ENCODE measurements at regions not wholly inside any gene's neighbourhood (a gene's known extent, or its start where the extent isn't known, plus 50 kb on each side); places are given as distances from the start of the nearest gene placed in this dataset.
"Not testable (repeated sequence)": the region's sequence is repeated elsewhere in the genome, so short reads cannot be mapped to it uniquely, and the experiment has no call there.

GRCh38 chr16:87207965-87208364 is 109.2 kb downstream of the C16orf95 start:
- Histone ChIP-seq H3K9me3 (ENCODE audit: insufficient read depth, low read length, severe bottlenecking) (no peaks in the 10 kb centered on the region), H3K27me3 (ENCODE audit: insufficient read depth, low read length, poor library complexity) (no peaks in the 10 kb centered on the region), H3K36me3 (ENCODE audit: insufficient read depth, low read length) (no peaks in the 10 kb centered on the region), H2AFZ (ENCODE audit: low read depth, low read length) (no peak overlapping the region), H3K79me2 (ENCODE audit: insufficient read depth, low read length) (no peaks in the 10 kb centered on the region), H3K27ac (ENCODE audit: low read length) (no peak overlapping the region), H3K4me1 (ENCODE audit: insufficient read depth, low read length) (no peaks in the 10 kb centered on the region), H3K4me3 (ENCODE audit: low read depth in 1 of 2, low read length in 2 of 2) (no peak overlapping the region), H4K20me1 (ENCODE audit: insufficient read depth, low read length) (no peaks in the 10 kb centered on the region), H3K4me2 (ENCODE audit: insufficient read depth, low read length) (no peak overlapping the region), H3K9ac (ENCODE audit: low read depth, low read length) (no peak overlapping the region)
- ATAC-seq (ENCODE audit: insufficient read depth, low read depth): no peak
- no peak for TF ChIP-seq CTCF (IDR thresholded peaks at IDR 0.05; ENCODE audit: borderline replicate concordance, extremely low read depth, low read length, poor library complexity, severe bottlenecking)
- no peak for TF ChIP-seq EZH2 (IDR thresholded peaks at IDR 0.05; ENCODE audit: borderline replicate concordance, low read depth, low read length, severe bottlenecking)
- DNase-seq: no peak

- not testable (repeated sequence) for ATAC-seq (ENCODE audit: insufficient read depth, low read depth); H3K27ac ChIP-seq (ENCODE audit: low read length); H4K20me1 ChIP-seq (ENCODE audit: insufficient read depth, low read length)
Measured at GRCh38 chr16:87208968-87209367, 108.2 kb downstream of the C16orf95 start.

GRCh38 chr16:87209808-87210512 is 107.2 kb downstream of the C16orf95 start:
- no peaks in the 10 kb centered on the region for H4K20me1 ChIP-seq (ENCODE audit: insufficient read depth, low read length)
- H3K9ac ChIP-seq (ENCODE audit: low read depth, low read length): no peak overlapping the region
- DNase-seq (no peak), ATAC-seq (ENCODE audit: insufficient read depth, low read depth) (no peak)
- no peaks in the 10 kb centered on the region for H3K4me1 ChIP-seq (ENCODE audit: insufficient read depth, low read length)
- no peak overlapping the region for H3K4me2 ChIP-seq (ENCODE audit: insufficient read depth, low read length)
- no peaks in the 10 kb centered on the region for H3K9me3 ChIP-seq (ENCODE audit: insufficient read depth, low read length, severe bottlenecking)
- no peaks in the 10 kb centered on the region for H3K79me2 ChIP-seq (ENCODE audit: insufficient read depth, low read length)
- no peak overlapping the region for H3K27ac ChIP-seq (ENCODE audit: low read length)
- H2AFZ ChIP-seq (ENCODE audit: low read depth, low read length): no peak overlapping the region
- TF ChIP-seq CTCF (IDR thresholded peaks at IDR 0.05; ENCODE audit: borderline replicate concordance, extremely low read depth, low read length, poor library complexity, severe bottlenecking) (no peak), EZH2 (IDR thresholded peaks at IDR 0.05; ENCODE audit: borderline replicate concordance, low read depth, low read length, severe bottlenecking) (no peak)
- no peak overlapping the region for H3K4me3 ChIP-seq (ENCODE audit: low read depth in 1 of 2, low read length in 2 of 2)
- no peaks in the 10 kb centered on the region for H3K36me3 ChIP-seq (ENCODE audit: insufficient read depth, low read length)
- no peaks in the 10 kb centered on the region for H3K27me3 ChIP-seq (ENCODE audit: insufficient read depth, low read length, poor library complexity)

More at GRCh38 chr16:87208968-87209367, 108.2 kb downstream of the C16orf95 start:
- not testable (repeated sequence) for H3K9me3 ChIP-seq (ENCODE audit: insufficient read depth, low read length, severe bottlenecking); H3K27me3 ChIP-seq (ENCODE audit: insufficient read depth, low read length, poor library complexity); H2AFZ ChIP-seq (ENCODE audit: low read depth, low read length); H3K36me3 ChIP-seq (ENCODE audit: insufficient read depth, low read length); H3K9ac ChIP-seq (ENCODE audit: low read depth, low read length); H3K4me1 ChIP-seq (ENCODE audit: insufficient read depth, low read length); DNase-seq; H3K79me2 ChIP-seq (ENCODE audit: insufficient read depth, low read length); H3K4me3 ChIP-seq (ENCODE audit: low read depth in 1 of 2, low read length in 2 of 2); H3K4me2 ChIP-seq (ENCODE audit: insufficient read depth, low read length)

GRCh38 chr16:87210894-87211293 is 106.3 kb downstream of the C16orf95 start:
- no peak overlapping the region for H3K4me3 ChIP-seq (ENCODE audit: low read depth in 1 of 2, low read length in 2 of 2)
- no peaks in the 10 kb centered on the region for H3K27me3 ChIP-seq (ENCODE audit: insufficient read depth, low read length, poor library complexity)
- H3K27ac ChIP-seq (ENCODE audit: low read length): no peak overlapping the region
- H3K36me3 ChIP-seq (ENCODE audit: insufficient read depth, low read length): no peaks in the 10 kb centered on the region
- TF ChIP-seq EZH2 (IDR thresholded peaks at IDR 0.05; ENCODE audit: borderline replicate concordance, low read depth, low read length, severe bottlenecking) (no peak), CTCF (IDR thresholded peaks at IDR 0.05; ENCODE audit: borderline replicate concordance, extremely low read depth, low read length, poor library complexity, severe bottlenecking) (no peak)
- H3K9ac ChIP-seq (ENCODE audit: low read depth, low read length): no peak overlapping the region
- H3K4me1 ChIP-seq (ENCODE audit: insufficient read depth, low read length): no peaks in the 10 kb centered on the region
- no peaks in the 10 kb centered on the region for H3K79me2 ChIP-seq (ENCODE audit: insufficient read depth, low read length)
- H3K9me3 ChIP-seq (ENCODE audit: insufficient read depth, low read length, severe bottlenecking): no peaks in the 10 kb centered on the region
- ATAC-seq (ENCODE audit: insufficient read depth, low read depth) (no peak), DNase-seq (no peak)
- H2AFZ ChIP-seq (ENCODE audit: low read depth, low read length): no peak overlapping the region
- no peak overlapping the region for H3K4me2 ChIP-seq (ENCODE audit: insufficient read depth, low read length)
- no peaks in the 10 kb centered on the region for H4K20me1 ChIP-seq (ENCODE audit: insufficient read depth, low read length)
